H1 (cell line): ENCODE measurements at regions not wholly inside any gene's neighbourhood (a gene's known extent, or its start where the extent isn't known, plus 50 kb on each side); places are given as distances from the start of the nearest gene placed in this dataset.

Experiments used
- E2F6 ChIP-seq: IDR thresholded peaks from 2 replicates; pipeline ENCODE4 v1.6.1; 2012; ENCODE audit warnings: inconsistent platforms
- EP300 ChIP-seq, 2 experiments: IDR thresholded peaks; 1 replicate in 1 of 2; 2 replicates in 1 of 2; pipeline ENCODE4 v1.6.1; 2011 to 2012; ENCODE audit warnings: low read depth in 2 of 2, low read length in 2 of 2, mild to moderate bottlenecking in 2 of 2, borderline replicate concordance in 1 of 2, inconsistent platforms in 1 of 2, moderate library complexity in 1 of 2
- RNF2 ChIP-seq: fragments of 200-900, 300-1000 bp; sonication (generic); IDR thresholded peaks from 2 replicates; pipeline ENCODE4 v1.7.1; 2016; ENCODE audit warnings: borderline replicate concordance, low read depth, mild to moderate bottlenecking, antibody characterized with exemption, low read length; ENCODE audit not compliant: poor library complexity, severe bottlenecking; ENCODE audit errors: missing control alignments
- SP4 ChIP-seq: IDR thresholded peaks from 2 replicates; pipeline ENCODE4 v1.6.1; 2012; ENCODE audit warnings: low read length, inconsistent platforms
- TAF1 ChIP-seq: IDR thresholded peaks from 2 replicates; pipeline ENCODE4 v1.6.1; 2011; ENCODE audit warnings: mild to moderate bottlenecking, low read depth, low read length
- TAF7 ChIP-seq: optimal IDR thresholded peaks from 2 replicates; pipeline ENCODE3; 2011; ENCODE audit warnings: low read depth, mild to moderate bottlenecking, inconsistent platforms, low read length, moderate library complexity, borderline replicate concordance

GRCh38 chr2:41206004-41206403, 754.1 kb upstream of the SLC8A1 start (continued):
- TF ChIP-seq EP300 (IDR thresholded peaks at IDR 0.05; ENCODE audit: borderline replicate concordance in 1 of 2, low read depth in 2 of 2, low read length in 2 of 2) (no peak), E2F6 (no peak), RNF2 (no peak), SP4 (no peak), TAF7 (no peak), TAF1 (no peak)
